ENCODE measurements at regions not wholly inside any gene's neighbourhood (a gene's known extent, or its start where the extent isn't known, plus 50 kb on each side); places are given as distances from the start of the nearest gene placed in this dataset.

DNA sequence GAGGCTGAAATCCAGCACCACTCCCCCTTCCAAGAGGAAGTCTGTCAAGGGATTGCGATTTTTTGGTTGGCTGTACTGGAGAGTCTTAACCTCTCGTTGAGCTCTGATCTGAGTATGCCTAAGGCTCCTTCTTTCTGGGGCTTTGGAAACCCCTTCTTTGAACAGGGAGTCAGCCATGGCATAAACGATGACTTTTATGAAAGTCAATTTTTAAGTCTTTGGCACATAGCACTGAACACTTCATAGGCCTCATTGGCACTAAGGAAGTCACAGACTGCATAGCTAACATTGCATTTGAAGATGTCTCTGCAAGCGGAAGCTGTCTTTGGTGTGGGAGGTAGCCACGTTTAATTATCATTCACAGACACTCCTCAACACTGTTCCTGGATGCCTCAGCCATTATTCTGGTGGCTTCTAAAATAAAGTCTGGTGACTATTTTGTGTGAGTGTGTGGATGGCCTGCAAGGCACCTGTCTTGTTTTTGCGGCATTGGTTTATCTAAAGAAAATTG, 148.2 kb upstream of the NCK2 start:
- Mint-ChIP-seq H3K36me3 (ENCODE audit: insufficient read depth, unreplicated experiment) (no peaks in the 10 kb centered on the region), H3K4me1 (ENCODE audit: insufficient read depth, unreplicated experiment) (no peaks in the 10 kb centered on the region), H3K27me3 (ENCODE audit: insufficient read depth, unreplicated experiment) (no peaks in the 10 kb centered on the region), H3K4me3 (ENCODE audit: unreplicated experiment) (no peak overlapping the region), H3K27ac (ENCODE audit: low read depth, unreplicated experiment) (no peak overlapping the region), H3K9me3 (ENCODE audit: unreplicated experiment) (no peaks in the 10 kb centered on the region)
- POLR2A ChIA-PET = interaction anchor here (0.6 to 0.7 kb wide), 2 partner anchors 728 to 734 kb away, joined by 3 to 4 read pairs; no protein-coding TSS in a partner anchor
- intact Hi-C loops (cut with micrococcal nuclease) = no loop called here
- CTCF ChIA-PET = interaction anchor here (0.6 to 1.6 kb wide), 5 partner anchors 10 to 636 kb away, joined by 3 to 7 read pairs (median 4); no protein-coding TSS in a partner anchor
- DNase-seq (ENCODE audit: unreplicated experiment) = no peak
- TF ChIP-seq, protein P1, sequence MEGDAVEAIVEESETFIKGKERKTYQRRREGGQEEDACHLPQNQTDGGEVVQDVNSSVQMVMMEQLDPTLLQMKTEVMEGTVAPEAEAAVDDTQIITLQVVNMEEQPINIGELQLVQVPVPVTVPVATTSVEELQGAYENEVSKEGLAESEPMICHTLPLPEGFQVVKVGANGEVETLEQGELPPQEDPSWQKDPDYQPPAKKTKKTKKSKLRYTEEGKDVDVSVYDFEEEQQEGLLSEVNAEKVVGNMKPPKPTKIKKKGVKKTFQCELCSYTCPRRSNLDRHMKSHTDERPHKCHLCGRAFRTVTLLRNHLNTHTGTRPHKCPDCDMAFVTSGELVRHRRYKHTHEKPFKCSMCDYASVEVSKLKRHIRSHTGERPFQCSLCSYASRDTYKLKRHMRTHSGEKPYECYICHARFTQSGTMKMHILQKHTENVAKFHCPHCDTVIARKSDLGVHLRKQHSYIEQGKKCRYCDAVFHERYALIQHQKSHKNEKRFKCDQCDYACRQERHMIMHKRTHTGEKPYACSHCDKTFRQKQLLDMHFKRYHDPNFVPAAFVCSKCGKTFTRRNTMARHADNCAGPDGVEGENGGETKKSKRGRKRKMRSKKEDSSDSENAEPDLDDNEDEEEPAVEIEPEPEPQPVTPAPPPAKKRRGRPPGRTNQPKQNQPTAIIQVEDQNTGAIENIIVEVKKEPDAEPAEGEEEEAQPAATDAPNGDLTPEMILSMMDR (IDR thresholded peaks at IDR 0.05; ENCODE audit: unreplicated experiment) = no peak
- no TSS peak for BruUV-seq (replicated peaks)

DNA sequence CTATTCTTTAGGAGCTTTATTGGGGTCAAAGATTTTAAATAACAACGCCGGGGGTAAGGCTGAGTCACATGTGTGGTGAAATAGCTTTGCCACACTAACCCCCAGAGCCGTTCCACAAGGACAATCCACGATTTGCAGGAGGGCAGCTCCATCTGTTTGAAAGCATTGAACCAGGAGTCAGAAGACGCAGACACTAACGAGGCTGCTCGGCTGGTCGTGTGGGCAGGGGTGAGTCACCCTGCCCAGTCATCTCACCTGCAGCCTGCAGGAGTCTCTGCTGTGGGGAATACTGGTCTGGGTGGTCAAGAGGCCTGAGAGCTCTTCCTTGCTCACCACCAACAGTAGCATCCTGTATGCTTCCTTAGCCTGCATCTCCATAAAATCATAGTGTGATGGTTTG, 149.2 kb upstream of the NCK2 start:
- intact Hi-C loops (cut with micrococcal nuclease) = no loop called here
- H3K27ac Mint-ChIP-seq (ENCODE audit: low read depth, unreplicated experiment) = no peak overlapping the region
- no peaks in the 10 kb centered on the region for H3K4me1 Mint-ChIP-seq (ENCODE audit: insufficient read depth, unreplicated experiment)
- BruUV-seq (replicated peaks) = no TSS peak
- ChIA-PET POLR2A (interaction anchor here (0.7 kb wide), 1 partner anchor 729 kb away, joined by 4 read pairs; no protein-coding TSS in a partner anchor), CTCF (interaction anchor here (0.6 to 1.0 kb wide), 2 partner anchors 10 to 504 kb away, joined by 3 read pairs; no protein-coding TSS in a partner anchor)
- TF ChIP-seq, protein P1 (IDR thresholded peaks at IDR 0.05; ENCODE audit: unreplicated experiment) = peak; percentile 7
- H3K36me3 Mint-ChIP-seq (ENCODE audit: insufficient read depth, unreplicated experiment) = no peaks in the 10 kb centered on the region
- peak; percentile 46 for DNase-seq (ENCODE audit: unreplicated experiment)
- no peaks in the 10 kb centered on the region for H3K9me3 Mint-ChIP-seq (ENCODE audit: unreplicated experiment)
- no peaks in the 10 kb centered on the region for H3K27me3 Mint-ChIP-seq (ENCODE audit: insufficient read depth, unreplicated experiment)
- H3K4me3 Mint-ChIP-seq (ENCODE audit: unreplicated experiment) = no peak overlapping the region

- H3K4me3 Mint-ChIP-seq (ENCODE audit: unreplicated experiment) = no peak overlapping the region
- ChIA-PET POLR2A (no interaction called here), CTCF (interaction anchor here (0.9 kb wide), 1 partner anchor 17 kb away, joined by 3 read pairs; no protein-coding TSS in a partner anchor)
- no peaks in the 10 kb centered on the region for H3K27me3 Mint-ChIP-seq (ENCODE audit: insufficient read depth, unreplicated experiment)
- H3K27ac Mint-ChIP-seq (ENCODE audit: low read depth, unreplicated experiment) = no peak overlapping the region
- TF ChIP-seq, protein P1 (IDR thresholded peaks at IDR 0.05; ENCODE audit: unreplicated experiment) = no peak
- intact Hi-C loops (cut with micrococcal nuclease) = no loop called here
- no peaks in the 10 kb centered on the region for H3K4me1 Mint-ChIP-seq (ENCODE audit: insufficient read depth, unreplicated experiment)
- no peak for DNase-seq (ENCODE audit: unreplicated experiment)
- BruUV-seq (replicated peaks) = no TSS peak
- peaks cover 8% of the 10 kb centered on the region for H3K9me3 Mint-ChIP-seq (ENCODE audit: unreplicated experiment)
- H3K36me3 Mint-ChIP-seq (ENCODE audit: insufficient read depth, unreplicated experiment) = no peaks in the 10 kb centered on the region
Measured at GRCh38 chr2:105593221-105593967, 151.3 kb upstream of the NCK2 start.

DNA sequence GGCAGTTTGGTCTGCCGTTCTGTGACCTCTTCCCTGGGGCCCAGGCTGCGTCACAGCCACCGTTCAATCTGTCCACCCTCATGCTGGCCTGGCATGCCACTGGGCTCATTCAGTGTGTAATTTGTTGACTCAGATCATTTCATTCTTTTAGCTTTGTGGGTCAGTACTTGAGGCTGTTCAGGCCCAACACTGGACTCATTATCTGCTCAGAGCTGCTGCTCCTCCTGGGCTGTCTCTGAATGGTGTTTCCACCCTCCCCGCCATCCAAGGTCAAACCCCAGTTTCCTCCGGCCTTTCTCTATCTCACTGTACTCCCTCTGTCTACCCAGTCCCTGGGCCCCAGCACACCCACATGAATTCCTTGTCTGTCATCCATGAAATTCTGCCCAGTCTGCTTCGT, 152.4 kb upstream of the NCK2 start:
- no peaks in the 10 kb centered on the region for H3K4me1 Mint-ChIP-seq (ENCODE audit: insufficient read depth, unreplicated experiment)
- no TSS peak for BruUV-seq (replicated peaks)
- H3K9me3 Mint-ChIP-seq (ENCODE audit: unreplicated experiment) = peaks cover 15% of the 10 kb centered on the region
- TF ChIP-seq, protein P1 (IDR thresholded peaks at IDR 0.05; ENCODE audit: unreplicated experiment) = no peak
- ChIA-PET CTCF (no interaction called here), POLR2A (interaction anchor here (0.7 kb wide), 1 partner anchor 9 kb away, joined by 3 read pairs; no protein-coding TSS in a partner anchor)
- H3K27ac Mint-ChIP-seq (ENCODE audit: low read depth, unreplicated experiment) = no peak overlapping the region
- no peaks in the 10 kb centered on the region for H3K36me3 Mint-ChIP-seq (ENCODE audit: insufficient read depth, unreplicated experiment)
- no peak for DNase-seq (ENCODE audit: unreplicated experiment)
- no peaks in the 10 kb centered on the region for H3K27me3 Mint-ChIP-seq (ENCODE audit: insufficient read depth, unreplicated experiment)
- H3K4me3 Mint-ChIP-seq (ENCODE audit: unreplicated experiment) = no peak overlapping the region
- intact Hi-C loops (cut with micrococcal nuclease) = no loop called here
